C4-2B (cell line): ENCODE measurements at regions not wholly inside any gene's neighbourhood (a gene's known extent, or its start where the extent isn't known, plus 50 kb on each side); places are given as distances from the start of the nearest gene placed in this dataset.

Experiments
- CTCF ChIP-seq: fragments of 450-650 bp; conservative IDR thresholded peaks from 2 replicates; pipeline ENCODE4 v1.5.1; 2017; ENCODE audit warnings: mild to moderate bottlenecking
- ZFX ChIP-seq: fragments of 450-650 bp; IDR thresholded peaks from 2 replicates; pipeline ENCODE4 v1.6.1; 2017

- TF ChIP-seq CTCF (no peak), ZFX (no peak)
Measured at GRCh38 chr13:67292886-67293285, 62.8 kb upstream of the PCDH9 start.
